GM03348 (cell line): ENCODE measurements at regions not wholly inside any gene's neighbourhood (a gene's known extent, or its start where the extent isn't known, plus 50 kb on each side); places are given as distances from the start of the nearest gene placed in this dataset.
A peak's percentile ranks its signal among the peaks of the same experiment; 100 is the strongest.
"Not testable (repeated sequence)": the region's sequence is repeated elsewhere in the genome, so short reads cannot be mapped to it uniquely, and the experiment has no call there.

ENCODE experiments used
- DNase-seq: peaks from one replicate; pipeline ENCODE4 v3.0.0; 2012; ENCODE audit warnings: low spot score

DNA sequence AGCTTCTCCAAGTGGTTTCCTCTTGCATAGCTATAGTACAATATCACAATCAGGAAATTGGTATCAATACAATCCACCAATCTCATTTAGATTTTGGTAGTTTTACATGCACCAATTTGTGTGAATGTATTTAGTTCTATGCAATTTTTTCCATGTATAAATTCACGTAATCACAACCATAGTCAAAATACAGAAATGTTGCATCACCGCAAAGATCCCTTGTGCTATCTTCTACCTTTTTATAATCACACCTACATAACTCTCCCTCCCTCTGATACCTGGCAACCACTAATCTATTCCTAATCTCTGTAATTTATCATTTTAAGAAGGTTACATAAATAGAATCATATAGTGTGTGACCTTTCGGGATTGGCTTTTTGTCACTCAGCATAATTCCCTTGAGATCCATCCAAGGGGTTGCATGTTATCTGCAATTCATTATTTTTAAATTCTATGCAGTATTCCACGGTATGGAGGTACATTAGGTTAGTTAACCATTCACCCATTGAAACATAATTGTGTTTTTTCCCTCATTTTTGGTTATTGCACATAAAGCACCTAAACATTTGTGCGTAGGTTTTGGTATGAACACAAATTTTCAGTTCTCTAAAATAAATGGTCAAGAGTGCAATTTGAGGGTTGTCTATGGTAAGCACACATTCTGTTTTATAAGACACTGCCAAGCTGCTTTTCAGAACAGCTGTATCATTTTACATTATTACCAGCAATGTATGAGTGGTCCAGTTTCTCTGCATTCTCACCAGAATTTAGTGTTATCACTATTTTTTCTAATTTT, 95.1 kb upstream of the SLC22A23 start:
- no peak for DNase-seq

DNA sequence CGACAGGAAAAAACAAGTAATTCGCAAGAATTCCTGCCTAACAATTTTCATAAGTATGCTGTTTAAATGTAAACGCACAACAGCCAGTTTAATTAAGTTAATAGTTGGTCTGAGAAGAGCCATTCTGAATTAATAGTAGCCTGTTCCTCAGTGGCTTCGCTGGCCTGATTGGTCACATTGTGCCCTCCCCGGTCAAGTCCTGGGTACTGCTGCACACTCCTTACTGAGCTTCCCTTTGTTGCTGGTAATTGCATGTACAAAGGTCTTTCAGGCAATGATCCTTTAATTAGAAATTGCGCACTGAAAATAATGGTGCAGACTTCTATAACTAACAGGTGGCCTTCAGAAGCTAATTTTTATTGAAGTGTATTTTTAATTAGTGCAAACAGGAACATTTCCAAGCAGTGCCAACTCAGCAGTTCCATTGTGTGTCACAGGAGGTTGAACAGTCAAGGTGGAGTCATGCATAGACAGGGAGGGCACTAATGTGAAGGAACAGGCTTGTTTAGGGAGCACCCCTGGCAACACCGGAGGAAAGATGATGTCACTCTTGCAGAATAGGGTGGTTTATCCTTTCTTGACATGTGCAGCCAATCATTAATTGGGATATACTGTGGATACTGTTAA, 92.6 kb upstream of the SLC22A23 start:
- DNase-seq: no peak

DNA sequence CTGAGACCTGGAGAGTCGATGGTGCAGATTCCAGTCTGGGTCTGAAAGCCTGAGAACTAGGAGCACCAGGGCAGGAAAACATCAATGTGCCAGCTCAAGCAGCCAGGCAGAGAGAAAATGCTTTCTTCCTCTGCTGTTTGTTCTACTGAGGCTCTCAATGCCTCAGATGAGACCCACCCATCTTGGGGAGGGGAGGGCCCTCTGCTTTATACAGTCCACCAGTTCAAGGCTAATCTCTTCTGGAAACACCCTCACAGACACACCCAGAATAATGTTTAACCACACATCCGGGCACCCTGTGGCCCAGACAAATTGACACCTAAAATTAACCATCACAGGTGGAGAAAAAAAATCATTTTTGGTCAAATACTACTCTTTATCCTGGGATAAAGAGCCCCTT, 89.3 kb upstream of the SLC22A23 start:
- DNase-seq: no peak

DNA sequence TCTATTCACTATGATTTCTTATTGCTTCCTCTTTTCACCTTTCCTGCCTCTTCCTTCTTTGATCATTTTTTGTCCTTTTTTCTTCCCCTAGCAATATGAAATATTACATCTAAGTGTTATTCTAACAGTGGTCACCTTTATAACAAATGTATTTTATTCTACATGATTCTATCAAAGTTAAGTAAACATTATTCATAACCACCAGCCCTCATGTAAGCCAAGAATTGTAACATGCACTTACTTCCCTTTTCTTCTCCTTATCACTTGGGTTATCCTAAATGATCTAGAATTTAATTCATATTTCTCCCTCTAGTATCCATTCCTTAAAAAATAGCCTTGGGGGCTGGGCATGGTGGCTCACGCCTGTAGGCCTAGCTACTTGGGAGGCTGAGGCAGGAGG, 88.3 kb upstream of the SLC22A23 start:
- no peak for DNase-seq

DNA sequence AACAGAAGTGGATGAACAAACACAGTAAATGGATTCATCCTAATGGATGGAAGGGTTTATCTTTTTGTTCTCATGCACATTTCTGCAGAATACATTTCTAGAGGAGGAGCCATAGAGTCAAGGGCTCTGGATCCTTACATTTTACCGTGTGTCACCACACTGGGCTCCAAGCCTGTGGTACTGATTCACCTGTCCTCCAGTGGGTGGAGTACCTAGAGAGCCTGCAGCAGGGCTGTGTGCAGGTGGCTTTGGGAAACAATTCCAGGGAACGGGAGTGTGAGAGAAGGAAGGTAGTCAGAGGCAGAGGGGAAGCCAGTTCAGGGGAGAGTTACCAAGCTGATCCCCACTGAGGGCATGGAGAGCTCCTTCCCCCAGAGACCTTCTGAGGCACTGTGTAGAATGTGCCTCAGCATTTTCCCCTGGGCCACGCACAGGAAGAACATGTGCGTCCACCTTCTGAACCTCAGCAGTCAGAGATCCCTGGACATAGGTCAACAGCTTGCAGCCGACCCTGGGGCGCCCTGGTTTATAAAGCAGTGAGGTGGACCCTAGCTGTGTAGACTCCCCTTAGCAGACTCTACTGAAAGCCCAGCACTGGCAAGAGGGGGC, 85.3 kb upstream of the SLC22A23 start:
- no peak for DNase-seq

DNA sequence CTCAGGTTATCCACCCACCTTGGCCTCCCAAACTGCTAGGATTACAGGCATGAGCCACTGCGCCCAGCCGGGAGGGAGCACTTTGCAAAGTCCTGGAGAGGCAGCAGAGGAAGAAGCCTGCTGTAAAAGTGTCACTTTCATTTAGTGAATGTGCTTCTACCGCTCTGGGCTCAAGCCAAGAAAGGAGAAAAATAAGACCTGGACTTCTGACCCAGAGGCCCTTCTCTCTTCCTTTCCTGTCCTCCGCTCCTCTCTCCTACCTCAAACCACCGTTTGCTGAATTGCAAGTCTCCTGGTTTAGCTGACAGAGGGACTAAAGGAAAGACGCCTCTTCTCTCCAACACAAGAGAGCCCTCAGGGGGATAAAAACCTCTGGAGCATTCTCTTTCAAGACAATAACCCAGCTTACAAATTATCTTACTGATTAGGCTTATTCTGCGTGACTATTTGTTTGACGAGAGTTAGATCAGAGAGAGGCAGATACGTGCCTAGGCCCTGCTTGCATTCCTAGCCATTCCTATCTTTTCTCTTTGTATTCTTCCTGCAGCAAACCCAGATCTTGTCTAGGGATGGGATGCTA, 84.2 kb upstream of the SLC22A23 start:
- no peak for DNase-seq

DNA sequence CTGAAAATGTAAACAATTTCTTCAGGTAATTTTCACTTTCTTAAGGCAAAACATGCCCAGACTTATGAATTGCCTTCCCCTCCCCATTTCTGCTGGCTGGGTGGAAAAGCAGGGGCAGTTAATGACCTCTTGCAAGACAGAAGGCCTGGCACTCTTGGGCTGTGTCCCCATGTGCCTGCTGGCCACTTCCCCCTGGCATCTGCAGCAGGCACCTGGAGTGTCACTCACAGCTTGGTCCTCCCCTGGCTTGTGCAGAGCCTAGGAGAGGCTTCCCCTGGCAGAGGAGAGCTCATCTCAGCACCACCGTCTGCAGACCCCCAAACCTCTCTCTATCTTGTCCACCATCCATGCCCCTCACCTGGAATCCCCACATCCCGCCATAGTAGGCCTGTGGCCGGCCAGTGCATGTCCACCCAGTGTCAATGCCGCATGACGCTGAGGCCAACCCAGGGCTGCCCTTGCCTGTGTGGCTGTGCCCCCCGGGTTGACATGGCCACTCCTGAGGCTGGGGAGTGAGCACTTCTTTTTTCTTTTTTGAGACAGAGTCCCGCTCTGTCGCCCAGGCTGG, 83.5 kb upstream of the SLC22A23 start:
- no peak for DNase-seq

DNA sequence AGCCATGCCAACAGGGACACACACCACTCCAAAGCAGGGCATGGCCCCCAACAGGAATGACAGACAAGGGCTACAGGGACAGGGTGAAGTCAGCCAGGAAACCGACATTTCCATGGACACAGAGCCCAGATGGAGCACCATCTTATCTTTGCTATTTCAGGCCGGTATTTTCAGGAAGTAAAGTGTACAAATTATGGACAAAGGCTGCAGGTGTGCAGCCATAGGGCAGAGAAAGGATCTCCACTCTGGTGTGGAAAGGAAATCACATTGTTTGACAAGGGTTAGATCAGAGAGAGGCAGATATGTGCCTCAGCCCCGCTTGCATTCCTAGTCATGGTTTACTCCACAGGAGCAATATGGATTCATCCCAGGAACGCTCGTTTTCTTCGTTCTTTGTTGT, 81.7 kb upstream of the SLC22A23 start:
- DNase-seq: no peak

DNA sequence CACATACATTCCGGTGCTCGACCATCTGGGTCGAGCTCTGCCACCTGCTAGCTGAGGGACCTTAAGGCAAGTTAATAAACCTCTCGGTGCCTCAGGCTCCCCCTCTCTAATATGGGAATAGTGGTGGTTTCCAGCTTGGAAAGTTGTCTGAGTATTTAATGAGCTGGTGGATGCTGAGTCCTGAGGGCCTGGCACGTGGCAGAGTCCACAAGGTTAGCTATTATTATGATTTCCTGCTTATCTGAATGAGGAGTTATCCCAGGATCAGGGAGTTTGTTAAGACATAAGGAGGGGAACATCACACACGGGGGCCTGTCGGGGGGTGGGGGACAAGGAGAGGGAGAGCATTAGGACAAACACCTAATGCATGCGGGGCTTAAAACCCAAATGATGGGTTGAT, 80.1 kb upstream of the SLC22A23 start:
- no peak for DNase-seq

DNA sequence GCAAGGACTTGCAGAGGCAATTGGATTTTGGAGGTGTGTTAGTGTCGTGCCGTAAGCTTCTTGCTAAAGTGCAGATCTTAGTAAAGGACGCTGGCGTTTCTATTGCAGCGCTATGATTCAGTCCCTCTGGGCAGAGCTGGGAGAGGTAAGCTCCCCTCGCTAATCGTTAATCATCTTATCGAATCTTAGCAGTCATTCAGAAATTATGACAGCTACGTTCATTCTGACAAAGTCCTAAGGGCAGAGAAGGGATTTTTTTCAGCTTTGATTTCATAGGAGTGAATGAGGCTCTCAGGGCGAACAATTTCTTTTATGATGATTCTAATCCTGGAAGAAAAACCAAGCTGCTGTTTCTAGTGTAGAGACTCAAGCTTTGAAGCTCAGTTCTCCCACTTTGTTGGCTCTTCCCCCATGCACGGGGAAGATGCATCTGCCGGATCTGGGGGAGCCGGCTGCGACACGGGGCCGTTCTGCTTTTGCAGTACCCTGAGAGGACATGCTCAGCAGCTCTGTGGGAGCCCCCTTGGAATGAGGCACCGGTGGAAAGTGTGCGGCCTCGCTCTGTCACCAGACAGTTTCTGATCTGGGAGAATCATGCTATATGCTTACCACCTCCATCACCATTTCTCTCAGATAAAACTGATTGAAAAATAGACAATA, 79.1 kb upstream of the SLC22A23 start:
- no peak for DNase-seq

DNA sequence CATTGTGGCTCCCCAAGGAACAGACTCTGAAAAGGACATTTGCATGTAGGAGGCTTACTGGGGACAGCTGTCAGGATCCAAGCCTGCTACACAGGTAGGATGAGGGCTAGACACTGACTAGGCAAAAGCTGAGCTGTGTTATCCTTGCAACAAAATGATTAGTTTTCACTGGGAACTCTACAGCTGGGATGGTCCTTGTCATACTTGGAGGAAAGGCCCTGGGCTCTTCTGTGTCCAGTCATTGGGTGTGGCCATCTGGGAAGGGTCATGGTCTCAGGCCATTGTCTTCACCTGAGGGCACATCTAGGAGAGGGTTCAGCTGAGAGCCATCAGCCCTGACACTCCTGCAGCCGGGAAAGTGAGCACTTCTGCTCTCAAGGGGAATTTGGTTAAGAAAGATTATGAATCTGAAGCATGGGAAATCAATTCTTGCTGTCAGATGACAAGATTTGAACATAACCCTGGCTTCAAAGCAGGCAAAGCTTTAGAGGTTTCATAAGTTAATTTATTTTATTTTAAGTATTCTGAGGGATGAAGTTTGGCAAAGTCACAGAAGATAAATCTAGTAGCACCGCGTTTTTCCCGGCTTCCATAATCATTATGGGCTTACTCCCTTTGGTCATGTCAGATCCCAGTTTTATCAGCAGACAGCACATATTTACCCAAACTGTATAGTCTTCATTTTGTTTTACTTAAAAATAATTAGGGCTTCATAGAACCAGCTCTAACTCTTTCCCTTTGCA, 78.4 kb upstream of the SLC22A23 start:
- no peak for DNase-seq

DNA sequence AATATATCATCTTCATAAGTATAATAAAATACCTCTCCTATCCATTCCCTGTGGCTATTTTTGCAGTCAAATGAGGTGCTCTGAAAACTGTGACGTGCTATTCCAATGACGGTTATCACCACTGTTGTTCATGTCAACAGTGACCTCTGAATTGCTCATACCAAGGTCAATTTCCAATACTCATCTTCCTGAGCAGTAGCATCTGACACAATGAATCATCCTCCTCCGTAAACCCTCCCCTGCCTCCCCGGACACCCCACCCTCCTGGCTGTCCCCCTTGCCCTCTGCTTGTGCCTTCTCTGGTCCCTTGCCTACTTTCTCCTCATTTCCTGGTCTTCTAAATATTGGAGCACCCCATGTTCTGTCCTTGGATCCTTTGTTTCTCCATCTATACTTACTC, 77.7 kb upstream of the SLC22A23 start:
- DNase-seq: peak; percentile 21

DNA sequence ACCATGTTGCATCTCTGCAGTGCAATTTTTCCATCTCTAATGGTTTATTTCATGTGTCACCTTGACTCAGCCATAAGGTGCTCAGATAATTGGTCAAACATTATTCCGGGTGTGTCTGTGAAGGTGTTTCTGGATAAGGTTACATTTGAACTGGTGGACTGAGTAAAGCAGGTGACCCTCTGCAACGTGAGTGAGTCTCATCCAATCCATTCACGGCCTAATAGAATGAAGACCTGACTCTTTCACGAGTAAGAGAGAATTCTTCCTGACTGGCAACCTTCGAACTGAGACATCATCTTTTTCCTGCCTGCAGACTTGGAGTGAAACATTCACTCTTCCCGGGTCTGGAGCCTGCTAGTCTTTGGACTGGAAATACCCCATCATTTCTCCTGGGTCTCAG, 77.1 kb upstream of the SLC22A23 start:
- DNase-seq: no peak

DNA sequence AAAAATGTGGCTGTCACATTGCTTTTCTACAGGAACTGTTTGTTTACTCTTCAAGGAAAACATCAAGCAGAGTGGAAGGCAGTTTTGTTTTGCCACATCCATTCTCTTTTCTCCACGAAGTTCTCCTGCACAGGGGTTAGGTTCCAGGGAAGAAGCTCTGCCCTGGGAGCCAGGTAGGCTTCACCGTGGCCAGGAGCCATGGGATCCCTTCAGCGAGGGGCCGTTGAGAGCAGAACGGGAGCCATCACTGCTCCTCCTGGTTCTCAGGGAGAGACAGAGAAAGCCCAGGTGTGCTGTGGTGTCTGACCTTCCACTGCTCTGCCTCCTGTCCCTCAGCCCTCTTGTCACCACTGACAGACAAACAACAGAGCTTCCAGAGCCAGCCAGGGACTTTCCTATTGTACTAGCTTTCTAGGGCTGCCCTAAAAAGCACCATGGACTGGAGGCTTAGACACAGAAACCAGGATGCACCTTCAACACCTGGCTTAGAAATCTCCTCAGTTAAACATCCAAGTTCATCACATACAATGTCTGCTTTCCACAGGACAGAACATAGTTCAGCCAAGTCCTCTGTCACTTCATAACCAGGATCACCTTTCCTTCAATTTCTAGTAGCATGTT, 75.6 kb upstream of the SLC22A23 start:
- no peak for DNase-seq

DNA sequence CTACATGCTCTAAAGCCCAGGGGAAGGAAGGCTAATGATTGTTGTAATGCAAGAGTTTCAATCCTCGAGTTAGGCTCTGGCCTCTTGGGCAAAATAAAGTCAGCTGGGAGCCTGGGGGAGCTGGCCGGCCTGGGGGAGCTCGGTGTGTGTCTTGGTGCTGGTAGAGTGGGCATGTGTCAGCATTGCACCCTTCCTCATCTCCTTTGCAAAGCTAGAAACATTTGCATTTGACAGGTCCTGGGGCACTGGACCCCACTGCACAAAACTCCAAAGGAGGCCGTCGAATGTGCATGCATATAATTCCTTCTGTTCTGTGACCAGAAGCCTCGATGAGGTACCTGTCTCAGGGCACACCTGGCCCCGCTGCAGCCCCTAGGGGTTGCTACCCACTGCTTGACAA, 74.6 kb upstream of the SLC22A23 start:
- DNase-seq: no peak

DNA sequence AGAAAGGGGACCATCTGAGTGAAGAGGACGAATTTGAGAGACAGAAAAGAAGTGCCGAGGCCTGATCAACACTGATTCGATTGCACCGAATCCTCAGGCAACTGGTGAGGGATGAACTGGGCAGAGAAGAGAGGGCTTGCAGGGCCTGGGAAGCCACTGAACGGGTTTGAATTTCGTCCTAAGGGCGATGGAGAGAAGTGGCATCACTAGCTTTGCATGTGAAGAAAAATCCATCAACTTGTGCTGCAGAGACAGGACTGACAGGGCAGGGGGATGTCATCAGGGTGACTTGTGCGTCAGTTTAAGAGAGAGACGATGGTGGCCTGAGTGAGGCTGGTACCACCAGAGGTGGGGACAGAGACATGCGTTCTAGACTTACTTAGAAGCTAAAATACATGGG, 73.7 kb upstream of the SLC22A23 start:
- no peak for DNase-seq

DNA sequence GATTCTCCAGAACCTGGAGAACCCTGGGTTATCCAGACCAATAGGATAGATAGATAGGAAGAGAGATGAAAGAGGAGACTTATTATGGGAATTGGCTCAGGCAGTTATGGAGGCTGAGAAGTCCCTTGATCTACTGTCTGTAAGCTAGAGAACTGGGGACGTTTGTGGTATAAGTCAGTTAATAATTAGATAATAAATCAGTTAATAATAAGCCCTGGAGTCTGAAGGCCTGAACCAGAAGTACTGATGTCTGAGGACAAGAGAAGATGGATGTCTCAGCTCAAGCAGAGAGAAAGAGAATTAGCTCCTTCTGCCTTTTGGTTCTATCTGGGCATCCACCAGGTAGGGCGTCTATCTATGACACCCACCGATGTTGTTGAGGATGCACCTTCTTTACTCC, 72.9 kb upstream of the SLC22A23 start:
- no peak for DNase-seq

DNA sequence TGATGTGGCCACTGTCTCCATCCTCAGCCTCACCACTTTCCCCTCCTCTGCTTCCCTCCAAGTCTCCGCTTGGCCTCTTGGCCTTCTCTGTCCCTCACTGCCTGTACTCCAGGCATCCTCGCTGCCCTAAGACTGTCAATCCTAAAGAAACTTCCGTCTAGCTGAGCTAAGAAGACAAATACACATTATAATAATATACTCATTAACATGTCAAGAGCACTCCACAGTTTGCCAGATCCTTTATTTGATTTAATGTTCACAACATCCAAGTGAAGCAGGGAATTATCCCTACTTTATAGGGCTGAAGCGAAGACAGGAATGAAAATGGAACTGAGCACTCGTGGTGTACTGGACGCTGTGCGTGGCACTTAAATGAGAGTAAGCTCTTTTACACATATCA, 72.4 kb upstream of the SLC22A23 start:
- no peak for DNase-seq

DNA sequence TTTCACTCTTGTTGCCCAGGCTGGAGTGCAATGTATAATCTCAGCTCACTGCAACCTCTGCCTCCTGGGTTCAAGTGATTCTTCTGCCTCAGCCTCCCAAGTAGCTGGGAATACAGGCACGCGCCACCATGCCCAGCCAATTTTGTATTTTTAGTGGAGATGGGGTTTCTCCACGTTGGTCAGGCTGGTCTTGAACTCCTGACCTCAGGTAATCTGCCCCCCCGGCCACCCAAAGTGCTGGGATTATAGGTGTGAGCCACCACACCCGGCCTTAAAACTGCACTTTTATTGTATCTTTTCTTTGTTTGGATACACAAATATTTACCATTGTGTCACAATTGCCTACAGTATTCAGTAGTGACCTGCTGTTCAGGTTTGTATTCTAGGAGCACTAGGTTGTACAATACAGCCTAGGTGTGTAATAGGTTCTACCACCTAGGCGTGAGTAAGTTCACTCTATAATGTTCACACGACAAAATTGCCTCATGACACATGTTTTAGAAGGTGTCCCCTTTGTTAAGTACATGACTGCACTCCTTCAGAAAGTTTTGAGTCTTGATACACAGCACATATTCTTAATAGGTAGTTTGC, 71.3 kb upstream of the SLC22A23 start:
- DNase-seq: not testable (repeated sequence)

DNA sequence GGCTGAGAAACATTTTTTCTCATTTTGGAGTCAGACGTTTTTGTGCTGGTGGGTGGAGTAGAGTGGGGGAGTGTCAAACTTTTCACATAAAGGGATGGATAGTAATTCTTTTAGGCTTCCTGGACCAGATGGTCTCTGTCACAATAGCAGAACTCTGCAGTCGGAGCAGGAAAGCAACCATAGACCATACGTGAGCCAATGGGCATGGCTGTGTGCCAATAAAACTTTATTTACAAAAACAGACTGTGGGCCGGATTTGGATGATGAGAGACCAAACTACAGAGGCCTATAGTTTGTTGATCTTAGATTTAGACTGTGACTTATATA, 70.8 kb upstream of the SLC22A23 start:
- DNase-seq: peak; percentile 22
